GM19395 (cell line): ENCODE measurements at regions not wholly inside any gene's neighbourhood (a gene's known extent, or its start where the extent isn't known, plus 50 kb on each side); places are given as distances from the start of the nearest gene placed in this dataset.
"Not testable (repeated sequence)": the region's sequence is repeated elsewhere in the genome, so short reads cannot be mapped to it uniquely, and the experiment has no call there.

Source experiments
- ATAC-seq: cut with Tn5 transposase; IDR thresholded peaks from one replicate; pipeline ENCODE4 v1.9.1; 2021; ENCODE audit warnings: mild to moderate bottlenecking, moderate library complexity; ENCODE audit not compliant: unreplicated experiment

- ATAC-seq, result no peak
Observed at GRCh38 chr13:86569119-86569518, 769.9 kb upstream of the SLITRK6 start.

GRCh38 chr13:86569974-86570373 lies 770.8 kb upstream of the SLITRK6 start:
- no peak for ATAC-seq

- ATAC-seq, result no peak
Observed at GRCh38 chr13:86572115-86572514, 772.9 kb upstream of the SLITRK6 start.

GRCh38 chr13:86579662-86580061 lies 780.4 kb upstream of the SLITRK6 start:
- no peak for ATAC-seq

GRCh38 chr13:86581706-86582105 lies 782.5 kb upstream of the SLITRK6 start:
- no peak for ATAC-seq

- ATAC-seq, result no peak
Observed at GRCh38 chr13:86584301-86584700, 785.1 kb upstream of the SLITRK6 start.

GRCh38 chr13:86585835-86586234 lies 786.6 kb upstream of the SLITRK6 start:
- no peak for ATAC-seq

- no peak for ATAC-seq
Observed at GRCh38 chr13:86591862-86592261, 792.6 kb upstream of the SLITRK6 start.

GRCh38 chr13:86601351-86601750 lies 802.1 kb upstream of the SLITRK6 start:
- no peak for ATAC-seq

GRCh38 chr13:86606264-86606663 lies 807.0 kb upstream of the SLITRK6 start:
- ATAC-seq, result no peak

GRCh38 chr13:86608701-86609100 lies 809.5 kb upstream of the SLITRK6 start:
- no peak for ATAC-seq

- ATAC-seq, result no peak
Observed at GRCh38 chr13:86633346-86633745, 834.1 kb upstream of the SLITRK6 start.

- not testable (repeated sequence) for ATAC-seq
Observed at GRCh38 chr13:86651171-86651570, 852.0 kb upstream of the SLITRK6 start.

- no peak for ATAC-seq
Observed at GRCh38 chr13:86653009-86653408, 853.8 kb upstream of the SLITRK6 start.

- no peak for ATAC-seq
Observed at GRCh38 chr13:86655561-86655960, 856.3 kb upstream of the SLITRK6 start.

- ATAC-seq, result no peak
Observed at GRCh38 chr13:86660090-86660489, 860.9 kb upstream of the SLITRK6 start.

- ATAC-seq, result no peak
Observed at GRCh38 chr13:86665842-86666241, 866.6 kb upstream of the SLITRK6 start.

- ATAC-seq, result no peak
Observed at GRCh38 chr13:86673931-86674431, 874.8 kb upstream of the SLITRK6 start.

- no peak for ATAC-seq
Observed at GRCh38 chr13:86681223-86681622, 882.0 kb upstream of the SLITRK6 start.

- no peak for ATAC-seq
Observed at GRCh38 chr13:86684402-86684801, 885.2 kb upstream of the SLITRK6 start.

GRCh38 chr13:86689911-86690310 lies 890.7 kb upstream of the SLITRK6 start:
- no peak for ATAC-seq

- ATAC-seq, result no peak
Observed at GRCh38 chr13:86692291-86692690, 893.1 kb upstream of the SLITRK6 start.

GRCh38 chr13:86710013-86710412 lies 910.8 kb upstream of the SLITRK6 start:
- ATAC-seq, result no peak

GRCh38 chr13:86710896-86711295 lies 911.7 kb upstream of the SLITRK6 start:
- ATAC-seq, result no peak
